NCI-H460 (cell line): ENCODE measurements at regions not wholly inside any gene's neighbourhood (a gene's known extent, or its start where the extent isn't known, plus 50 kb on each side); places are given as distances from the start of the nearest gene placed in this dataset.
"Not testable (repeated sequence)": the region's sequence is repeated elsewhere in the genome, so short reads cannot be mapped to it uniquely, and the experiment has no call there.

Experiments used
- DNase-seq: peaks from one replicate; pipeline ENCODE4 v3.0.0-alpha.2; 2016; ENCODE audit warnings: low read depth; ENCODE audit errors: extremely low read depth

GRCh38 chr6:66264376-66264775, 557.4 kb upstream of the EYS start:
- no peak for DNase-seq

- DNase-seq: not testable (repeated sequence)
These were observed 551.9 kb upstream of the EYS start for GRCh38 chr6:66258731-66259487.

GRCh38 chr6:66245231-66245630, 538.2 kb upstream of the EYS start:
- DNase-seq: no peak

- no peak for DNase-seq
These were observed 531.8 kb upstream of the EYS start for GRCh38 chr6:66238851-66239250.

DNA sequence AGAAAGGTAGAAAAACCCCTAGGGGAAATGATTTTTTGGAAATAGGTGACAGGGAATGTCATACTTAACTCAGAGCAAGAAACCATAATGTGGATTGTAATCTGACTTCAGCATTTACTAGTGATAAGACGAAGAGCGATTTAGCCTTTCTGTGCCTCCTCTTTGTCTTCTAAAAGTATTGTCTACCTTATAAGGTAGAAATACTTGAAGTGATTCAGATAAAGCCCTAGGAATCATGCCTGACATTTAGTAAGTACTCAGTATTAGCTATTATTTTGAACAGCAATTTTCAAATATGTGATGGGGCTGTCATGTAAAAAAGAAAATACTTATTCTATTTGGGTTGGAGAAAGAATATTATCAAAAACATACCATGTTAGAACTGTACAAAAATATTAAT, 525.9 kb upstream of the EYS start:
- no peak for DNase-seq

DNA sequence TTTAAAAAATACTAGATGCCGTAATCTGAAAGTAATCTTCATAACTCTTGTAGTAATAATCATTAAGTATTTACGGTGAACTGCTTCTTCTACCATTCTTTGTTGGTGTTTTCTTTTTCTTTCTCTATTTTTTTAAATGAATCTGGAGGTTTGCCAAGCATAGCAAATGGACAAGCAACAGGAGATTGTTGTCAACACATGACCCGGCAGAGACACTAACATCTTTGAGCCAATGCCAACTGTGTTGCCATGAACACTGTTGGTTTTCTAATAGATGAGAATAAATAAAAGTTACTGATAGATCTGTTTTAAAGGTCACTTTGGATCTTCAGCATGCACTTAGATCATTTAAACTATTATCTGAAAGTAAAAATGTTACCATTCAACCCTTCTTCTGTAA, 523.6 kb upstream of the EYS start:
- DNase-seq: no peak

DNA sequence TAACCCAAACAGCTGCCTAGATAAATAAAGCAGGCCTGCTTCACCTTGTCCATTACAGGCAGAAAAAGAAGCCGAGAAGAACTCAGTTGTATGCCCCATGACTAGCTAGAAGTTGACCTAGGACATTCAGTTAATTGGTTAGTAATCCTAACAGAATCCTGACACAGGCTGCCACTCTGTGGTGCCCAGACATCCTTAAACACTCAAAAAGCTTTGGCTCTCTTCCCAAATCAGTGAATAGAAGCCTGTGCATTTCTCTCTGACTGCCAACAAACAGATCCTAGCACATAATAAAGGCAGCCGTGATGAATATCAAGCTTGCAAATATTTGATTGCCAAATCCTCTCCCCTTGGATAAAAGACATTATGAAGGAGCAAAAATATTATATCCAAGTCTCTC, 519.1 kb upstream of the EYS start:
- DNase-seq: no peak

GRCh38 chr6:66210964-66211363, 503.9 kb upstream of the EYS start:
- DNase-seq: no peak

- DNase-seq: no peak
These were observed 493.4 kb upstream of the EYS start for GRCh38 chr6:66200390-66200789.

GRCh38 chr6:66199171-66199570, 492.1 kb upstream of the EYS start:
- no peak for DNase-seq

DNA sequence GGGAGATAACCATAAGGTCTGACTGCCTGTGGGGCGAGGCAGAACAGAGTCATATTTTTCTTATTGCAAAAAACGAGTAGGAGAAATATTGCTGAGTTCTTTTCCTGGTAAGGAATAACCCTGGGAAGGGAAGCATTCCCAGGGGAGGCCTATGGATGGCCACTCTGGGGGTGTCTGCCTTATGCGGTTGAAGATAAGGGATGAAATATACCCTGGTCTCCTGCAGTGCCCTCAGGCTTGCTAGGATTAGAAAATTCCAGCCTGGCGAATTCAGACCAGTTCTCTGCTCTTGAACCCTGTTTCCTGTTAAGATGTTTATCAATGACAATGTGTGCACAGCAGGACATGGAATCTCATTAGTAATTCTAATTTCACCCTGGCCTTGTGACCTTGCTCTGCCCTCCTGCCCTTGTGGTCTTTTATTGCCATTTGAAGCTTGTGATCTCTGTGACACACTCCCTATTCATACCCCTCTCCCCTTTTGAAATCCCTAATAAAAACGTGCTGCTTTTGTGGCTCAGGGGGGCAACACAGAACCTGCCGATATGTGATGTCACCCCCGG, 491.1 kb upstream of the EYS start:
- no peak for DNase-seq

- no peak for DNase-seq
These were observed 483.8 kb upstream of the EYS start for GRCh38 chr6:66190858-66191257.

DNA sequence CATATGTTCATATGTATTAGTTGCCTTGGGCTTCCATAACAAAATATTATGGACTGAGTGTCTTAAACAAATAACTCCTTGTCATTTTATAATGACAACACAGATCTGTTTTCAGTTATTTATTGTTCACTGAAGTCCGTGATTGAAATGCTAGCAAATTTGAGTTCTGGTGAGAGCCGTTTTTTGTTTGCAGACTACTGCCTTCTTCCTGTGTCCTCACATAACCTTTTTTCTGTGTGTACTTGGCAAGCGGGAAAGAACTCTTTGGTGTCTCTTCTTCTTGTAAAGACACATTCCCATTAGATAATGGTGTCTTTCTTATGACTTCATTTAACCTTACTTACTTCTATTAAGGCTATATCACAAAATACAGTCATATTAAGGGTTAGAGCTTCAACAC, 482.9 kb upstream of the EYS start:
- DNase-seq: no peak

DNA sequence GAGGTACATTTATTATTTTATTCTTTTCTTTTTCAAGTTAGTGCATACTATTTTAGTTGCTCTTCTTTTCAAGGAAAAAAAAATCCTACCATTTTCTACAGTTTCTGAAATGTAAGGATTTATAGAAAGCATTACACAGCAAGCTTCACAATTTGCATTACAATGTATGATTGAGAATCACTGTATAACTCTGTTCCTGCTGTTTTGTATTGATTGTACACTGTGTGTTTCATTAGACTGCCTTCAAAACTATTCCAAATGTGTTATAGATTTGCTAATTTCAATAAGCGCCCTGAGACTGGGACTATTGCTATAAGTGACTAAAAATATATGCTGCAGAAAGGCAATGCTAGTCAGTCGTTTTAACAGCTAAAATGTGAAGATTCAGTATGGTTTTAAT, 479.7 kb upstream of the EYS start:
- no peak for DNase-seq

- DNase-seq: no peak
These were observed 477.1 kb upstream of the EYS start for GRCh38 chr6:66184091-66184490.

- DNase-seq: no peak
These were observed 472.3 kb upstream of the EYS start for GRCh38 chr6:66179361-66179760.

DNA sequence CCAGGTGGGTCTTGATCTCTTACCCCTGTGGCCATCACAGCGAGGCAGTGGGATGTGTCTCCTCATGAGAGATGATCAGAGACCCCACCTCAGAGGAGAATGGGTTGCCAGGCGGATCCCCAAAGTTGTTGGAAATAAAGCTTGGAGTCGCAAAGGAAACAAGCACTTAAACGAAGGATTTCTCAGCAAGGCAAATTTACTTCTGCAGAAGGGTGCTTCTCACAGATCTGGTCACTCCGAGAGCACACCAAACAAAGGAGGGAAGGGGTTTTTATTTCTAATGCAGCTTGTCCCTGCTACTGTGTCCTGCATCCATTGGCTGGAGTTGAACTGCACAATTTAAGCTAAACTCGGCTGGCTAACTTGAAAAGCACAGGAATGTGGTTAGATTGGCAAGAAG, 466.6 kb upstream of the EYS start:
- DNase-seq: no peak

DNA sequence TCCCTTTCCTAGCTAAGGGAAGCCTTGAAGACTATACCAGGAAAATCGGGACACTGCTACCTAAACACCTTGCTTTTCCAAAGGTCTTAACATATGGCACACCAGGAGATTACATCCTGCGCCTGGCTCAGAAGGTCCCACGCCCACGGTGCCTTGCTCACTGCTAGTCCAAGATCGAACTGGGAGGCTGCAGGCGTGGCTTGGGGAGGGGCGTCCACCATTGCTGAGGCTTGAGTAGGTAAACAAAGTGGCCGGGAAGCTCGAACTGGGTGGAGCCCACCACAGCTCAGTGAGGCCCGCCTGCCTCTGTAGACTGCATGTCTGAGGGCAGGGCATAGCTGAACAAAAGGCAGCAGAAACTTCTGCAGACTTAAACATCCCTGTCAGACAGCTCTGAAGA, 459.7 kb upstream of the EYS start:
- DNase-seq: not testable (repeated sequence)

DNA sequence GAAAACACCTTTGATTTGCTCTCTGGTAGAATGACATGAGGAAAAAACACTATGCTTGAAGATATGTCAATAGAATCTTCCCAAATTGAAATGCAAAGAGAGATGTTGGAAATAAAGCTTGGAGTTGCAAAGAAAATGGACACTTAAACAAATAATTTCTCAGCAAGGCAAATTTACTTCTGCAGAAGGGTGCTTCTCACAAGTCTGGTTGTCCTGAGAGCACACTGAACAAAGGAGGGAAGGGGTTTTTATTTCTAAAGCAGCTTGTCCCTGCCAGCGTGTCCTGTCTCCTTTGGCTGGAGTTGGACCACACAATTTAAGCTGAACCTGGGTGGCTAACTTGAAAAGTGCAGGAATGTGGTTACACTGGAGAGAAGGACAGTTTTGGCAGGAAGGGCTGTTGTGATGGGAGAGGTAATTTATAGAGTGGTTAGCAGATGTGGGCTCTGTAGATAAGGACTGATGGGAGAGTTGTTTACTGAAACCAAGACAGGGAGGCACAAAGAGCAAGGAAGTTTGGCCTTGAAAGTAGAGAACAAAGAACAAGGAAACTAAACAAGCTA, 454.6 kb upstream of the EYS start:
- no peak for DNase-seq

DNA sequence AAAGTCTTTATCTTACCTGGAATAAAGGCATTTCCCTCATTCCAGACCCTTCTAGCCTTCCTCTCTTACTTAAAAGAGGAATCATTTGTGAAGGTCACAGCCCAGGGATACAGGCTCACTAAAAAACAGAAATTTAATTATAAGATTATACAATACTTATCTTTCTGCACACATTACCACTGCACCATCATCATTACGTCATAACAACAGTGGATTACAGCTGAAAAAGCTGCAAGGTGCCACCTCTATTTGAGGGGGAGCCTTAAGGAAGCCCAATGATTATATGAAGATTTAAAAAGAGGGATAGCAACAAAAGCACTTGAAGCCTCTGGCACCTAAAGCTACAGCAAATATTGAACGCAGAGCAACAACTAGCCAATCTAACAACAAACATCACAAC, 452.9 kb upstream of the EYS start:
- DNase-seq: no peak

DNA sequence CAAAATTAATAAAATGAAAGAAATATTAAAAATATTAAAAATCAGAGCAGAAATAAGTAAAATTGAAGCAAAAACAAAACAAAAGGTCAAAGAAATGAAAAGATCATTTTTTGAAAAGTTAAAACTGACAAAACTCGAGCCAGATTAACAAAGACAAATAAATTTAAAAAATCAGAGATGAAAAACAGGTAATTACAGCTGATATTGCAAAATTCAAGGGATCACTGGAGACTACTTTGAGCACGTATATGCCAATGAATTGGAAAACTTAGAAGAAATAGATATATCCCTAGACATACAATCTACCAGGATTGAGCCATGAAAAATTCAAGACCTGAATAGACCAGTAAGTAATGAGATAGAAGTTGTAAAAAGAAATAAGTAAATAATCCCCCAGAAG, 446.2 kb upstream of the EYS start:
- no peak for DNase-seq

- DNase-seq: no peak
These were observed 442.1 kb upstream of the EYS start for GRCh38 chr6:66149132-66149531.

DNA sequence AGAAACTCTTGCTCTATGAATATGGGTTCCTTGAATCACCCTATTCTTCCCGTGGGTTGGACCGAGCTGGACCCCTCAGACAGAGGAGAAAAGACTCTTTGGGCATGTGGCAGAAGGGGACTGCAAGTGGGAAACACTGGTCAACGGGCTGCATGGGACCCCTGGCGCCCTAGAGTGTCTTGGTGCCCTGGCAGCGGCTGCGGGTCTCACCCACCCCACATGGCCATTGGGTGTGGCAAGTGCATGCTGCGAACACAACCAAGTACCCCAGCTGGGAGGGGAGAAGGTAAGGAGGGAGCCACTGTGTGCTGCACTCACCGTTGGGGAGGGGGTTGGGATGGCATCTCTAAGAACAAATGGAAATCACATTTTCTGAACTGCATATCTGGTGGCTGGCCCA, 438.8 kb upstream of the EYS start:
- DNase-seq: no peak
